ENCODE measurements at regions not wholly inside any gene's neighbourhood (a gene's known extent, or its start where the extent isn't known, plus 50 kb on each side); places are given as distances from the start of the nearest gene placed in this dataset.

DNA sequence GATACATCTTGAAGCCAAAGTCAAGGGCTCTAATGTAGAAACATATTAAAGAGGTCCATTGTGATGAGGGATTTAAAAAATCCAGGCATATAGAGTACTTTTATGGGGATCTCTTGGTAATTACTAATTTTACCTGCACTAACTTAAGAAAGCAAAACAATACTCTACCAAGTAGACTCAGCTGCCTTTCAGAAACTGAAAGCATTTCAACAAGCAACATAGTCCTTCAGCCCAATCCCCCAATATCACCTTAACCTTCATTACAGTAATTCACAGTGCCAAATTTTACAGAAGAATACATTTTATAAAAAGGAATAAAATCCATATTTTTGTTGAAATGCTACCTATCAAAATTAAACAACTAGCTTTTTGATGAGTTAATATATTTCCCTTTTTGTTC lies 422.9 kb downstream of the DTHD1 start:
- ChIA-PET CTCF (no interaction called here), POLR2A (no interaction called here)
- DNase-seq (ENCODE audit: low read depth, low spot score) (no peak), FAIRE-seq (no peak)
- intact Hi-C loops (cut with micrococcal nuclease) (no loop called here), dilution Hi-C loops (cut with MboI; ENCODE audit: extremely low pct_ligation_motif_present, low sequenced_read_pairs) (no loop called here)
- Histone ChIP-seq H3K9me3 (replicated peaks; ENCODE audit: control insufficient read depth, insufficient read depth, low read length) (peaks cover 3% of the 10 kb centered on the region), H4K20me1 (replicated peaks; ENCODE audit: control insufficient read depth, extremely low read depth, insufficient read depth, low read length) (no peaks in the 10 kb centered on the region), H3K9me1 (replicated peaks; ENCODE audit: control insufficient read depth, extremely low read depth, insufficient read depth, low read length) (no peaks in the 10 kb centered on the region), H3K4me2 (ENCODE audit: insufficient read depth, low read length) (no peak overlapping the region), H3K4me3 (replicated peaks in 1 of 3; ENCODE audit: insufficient read depth in 1 of 3, low read depth in 1 of 3, low read length in 3 of 3) (no peak overlapping the region), H3K79me2 (ENCODE audit: control insufficient read depth, insufficient read depth, low read length) (no peaks in the 10 kb centered on the region), H3K36me3 (ENCODE audit: control insufficient read depth in 2 of 2, extremely low read depth in 1 of 2, insufficient read depth in 2 of 2, low read length in 2 of 2) (no peaks in the 10 kb centered on the region), H2AFZ (ENCODE audit: low read depth, low read length) (no peak overlapping the region), H3K27me3 (ENCODE audit: control insufficient read depth in 2 of 2, insufficient read depth in 2 of 2, low read length in 2 of 2) (no peaks in the 10 kb centered on the region), H3K4me1 (ENCODE audit: control insufficient read depth, extremely low read depth, insufficient read depth, low read length) (no peaks in the 10 kb centered on the region), H3K27ac (ENCODE audit: insufficient read depth, low read depth, low read length) (no peak overlapping the region), H3K9ac (replicated peaks; ENCODE audit: extremely low read depth, insufficient read depth, low read length) (no peak overlapping the region)
- no TSS peak for BruUV-seq (replicated peaks)
- TF ChIP-seq POLR2A (IDR thresholded peaks at IDR 0.05; ENCODE audit: low read depth, low read length) = no peak
- no peak for TF ChIP-seq MYC (IDR thresholded peaks at IDR 0.05; ENCODE audit: low read depth, low read length)
- TF ChIP-seq, protein P1, sequence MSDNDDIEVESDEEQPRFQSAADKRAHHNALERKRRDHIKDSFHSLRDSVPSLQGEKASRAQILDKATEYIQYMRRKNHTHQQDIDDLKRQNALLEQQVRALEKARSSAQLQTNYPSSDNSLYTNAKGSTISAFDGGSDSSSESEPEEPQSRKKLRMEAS (IDR thresholded peaks at IDR 0.05; ENCODE audit: insufficient read depth, insufficient read length) = no peak
- TF ChIP-seq EZH2 (IDR thresholded peaks at IDR 0.05; ENCODE audit: borderline replicate concordance, low read depth, low read length, severe bottlenecking) = no peak
- TF ChIP-seq FOS (IDR thresholded peaks at IDR 0.05; ENCODE audit: borderline replicate concordance, insufficient read depth, low read length) = no peak

DNA sequence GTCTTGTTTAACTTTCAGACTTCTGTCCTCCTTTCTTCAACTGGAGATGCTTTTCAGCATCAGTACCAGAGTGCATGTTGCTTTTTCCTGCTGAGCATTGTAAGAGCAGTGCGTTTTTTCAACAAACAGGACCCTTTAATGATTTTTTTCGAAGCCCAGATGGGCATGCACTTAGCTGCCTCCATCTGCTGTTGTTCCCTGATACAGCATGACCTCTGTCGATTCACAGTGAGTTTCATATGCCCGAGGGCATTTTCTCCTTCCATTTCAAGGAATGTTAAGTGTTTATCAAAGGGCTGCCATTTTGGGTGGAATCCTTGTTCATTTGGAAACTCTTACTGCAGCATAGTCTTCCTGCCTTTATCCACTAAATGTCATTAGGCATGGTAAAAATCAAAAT lies 428.6 kb downstream of the DTHD1 start:
- CTCF ChIA-PET = no interaction called here
- Histone ChIP-seq H3K4me3 (replicated peaks in 1 of 3; ENCODE audit: insufficient read depth in 1 of 3, low read depth in 1 of 3, low read length in 3 of 3) (no peak overlapping the region), H3K36me3 (ENCODE audit: control insufficient read depth in 2 of 2, extremely low read depth in 1 of 2, insufficient read depth in 2 of 2, low read length in 2 of 2) (no peaks in the 10 kb centered on the region), H3K9me1 (replicated peaks; ENCODE audit: control insufficient read depth, extremely low read depth, insufficient read depth, low read length) (no peaks in the 10 kb centered on the region), H4K20me1 (replicated peaks; ENCODE audit: control insufficient read depth, extremely low read depth, insufficient read depth, low read length) (no peaks in the 10 kb centered on the region), H3K27me3 (ENCODE audit: control insufficient read depth in 2 of 2, insufficient read depth in 2 of 2, low read length in 2 of 2) (no peaks in the 10 kb centered on the region), H3K27ac (ENCODE audit: insufficient read depth, low read depth, low read length) (no peak overlapping the region), H3K4me2 (ENCODE audit: insufficient read depth, low read length) (no peak overlapping the region), H3K79me2 (ENCODE audit: control insufficient read depth, insufficient read depth, low read length) (no peaks in the 10 kb centered on the region), H2AFZ (ENCODE audit: low read depth, low read length) (no peak overlapping the region), H3K4me1 (ENCODE audit: control insufficient read depth, extremely low read depth, insufficient read depth, low read length) (no peaks in the 10 kb centered on the region), H3K9me3 (replicated peaks; ENCODE audit: control insufficient read depth, insufficient read depth, low read length) (no peaks in the 10 kb centered on the region), H3K9ac (replicated peaks; ENCODE audit: extremely low read depth, insufficient read depth, low read length) (no peak overlapping the region)
- intact Hi-C loops (cut with micrococcal nuclease) = no loop called here
- FAIRE-seq (no peak), DNase-seq (ENCODE audit: low read depth, low spot score) (no peak)
- TF ChIP-seq MYC (IDR thresholded peaks at IDR 0.05; ENCODE audit: low read depth, low read length) (no peak), CTCF (IDR thresholded peaks at IDR 0.05; ENCODE audit: extremely low read depth in 1 of 2, insufficient read depth in 1 of 2, low read depth in 1 of 2, low read length in 2 of 2) (no peak), EZH2 (IDR thresholded peaks at IDR 0.05; ENCODE audit: borderline replicate concordance, low read depth, low read length, severe bottlenecking) (no peak), POLR2AphosphoS5 (IDR thresholded peaks at IDR 0.05; ENCODE audit: insufficient read depth, low read depth, low read length) (no peak), JUN (IDR thresholded peaks at IDR 0.05; ENCODE audit: borderline replicate concordance, insufficient read depth, insufficient read length, low read depth) (no peak), GATA2 (IDR thresholded peaks at IDR 0.05; ENCODE audit: insufficient read depth, insufficient read length, low read depth, low read length) (no peak), POLR2A (IDR thresholded peaks at IDR 0.05; ENCODE audit: low read depth, low read length) (no peak), FOS (IDR thresholded peaks at IDR 0.05; ENCODE audit: borderline replicate concordance, insufficient read depth, low read length) (no peak)
- TF ChIP-seq, protein P1 (IDR thresholded peaks at IDR 0.05; ENCODE audit: insufficient read depth, insufficient read length) = no peak
- dilution Hi-C loops (cut with MboI; ENCODE audit: extremely low pct_ligation_motif_present, low sequenced_read_pairs) = no loop called here
- POLR2A ChIA-PET = no interaction called here
- BruUV-seq (replicated peaks) = no TSS peak
